ENCODE measurements at regions not wholly inside any gene's neighbourhood (a gene's known extent, or its start where the extent isn't known, plus 50 kb on each side); places are given as distances from the start of the nearest gene placed in this dataset.

DNA sequence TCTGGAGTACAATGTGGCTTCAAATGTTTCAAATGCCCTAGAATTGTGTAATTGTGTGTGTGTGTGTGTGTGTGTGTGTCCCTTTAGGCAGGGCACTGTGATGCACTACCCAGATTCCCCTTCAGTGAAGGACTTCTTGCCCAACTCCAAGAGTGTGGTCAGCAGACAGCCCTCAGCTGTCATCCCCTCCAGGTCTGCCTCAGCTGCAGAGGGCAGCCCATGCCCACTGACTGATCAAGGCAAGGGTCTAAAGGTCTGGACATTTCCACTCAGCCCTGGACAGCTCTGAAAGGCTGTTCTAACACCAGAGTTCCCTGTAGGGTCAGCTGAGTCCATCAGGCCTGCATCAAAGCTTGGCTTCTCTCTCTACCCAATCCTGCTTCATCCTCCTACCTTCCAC is 83.9 kb upstream of the USP9X start:
- Histone ChIP-seq H3K4me1 (no peaks in the 10 kb centered on the region), H3K36me3 (no peaks in the 10 kb centered on the region), H3K27ac (no peak overlapping the region), H3K27me3 (peaks cover 0 to 31% of the 10 kb centered on the region in 2 donors), H3K9me3 (no peaks in the 10 kb centered on the region), H3K4me3 (no peak overlapping the region)
- no peak for DNase-seq (ENCODE audit: low spot score in 2 of 2)
- intact Hi-C loops (cut with DNase I; ENCODE audit: low total_unique reads), result no loop called here
- TF ChIP-seq POLR2A (IDR thresholded peaks at IDR 0.05) (no peak), POLR2AphosphoS5 (IDR thresholded peaks at IDR 0.05) (no peak)
- TF ChIP-seq, protein P1, sequence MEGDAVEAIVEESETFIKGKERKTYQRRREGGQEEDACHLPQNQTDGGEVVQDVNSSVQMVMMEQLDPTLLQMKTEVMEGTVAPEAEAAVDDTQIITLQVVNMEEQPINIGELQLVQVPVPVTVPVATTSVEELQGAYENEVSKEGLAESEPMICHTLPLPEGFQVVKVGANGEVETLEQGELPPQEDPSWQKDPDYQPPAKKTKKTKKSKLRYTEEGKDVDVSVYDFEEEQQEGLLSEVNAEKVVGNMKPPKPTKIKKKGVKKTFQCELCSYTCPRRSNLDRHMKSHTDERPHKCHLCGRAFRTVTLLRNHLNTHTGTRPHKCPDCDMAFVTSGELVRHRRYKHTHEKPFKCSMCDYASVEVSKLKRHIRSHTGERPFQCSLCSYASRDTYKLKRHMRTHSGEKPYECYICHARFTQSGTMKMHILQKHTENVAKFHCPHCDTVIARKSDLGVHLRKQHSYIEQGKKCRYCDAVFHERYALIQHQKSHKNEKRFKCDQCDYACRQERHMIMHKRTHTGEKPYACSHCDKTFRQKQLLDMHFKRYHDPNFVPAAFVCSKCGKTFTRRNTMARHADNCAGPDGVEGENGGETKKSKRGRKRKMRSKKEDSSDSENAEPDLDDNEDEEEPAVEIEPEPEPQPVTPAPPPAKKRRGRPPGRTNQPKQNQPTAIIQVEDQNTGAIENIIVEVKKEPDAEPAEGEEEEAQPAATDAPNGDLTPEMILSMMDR (IDR thresholded peaks at IDR 0.05), result no peak

DNA sequence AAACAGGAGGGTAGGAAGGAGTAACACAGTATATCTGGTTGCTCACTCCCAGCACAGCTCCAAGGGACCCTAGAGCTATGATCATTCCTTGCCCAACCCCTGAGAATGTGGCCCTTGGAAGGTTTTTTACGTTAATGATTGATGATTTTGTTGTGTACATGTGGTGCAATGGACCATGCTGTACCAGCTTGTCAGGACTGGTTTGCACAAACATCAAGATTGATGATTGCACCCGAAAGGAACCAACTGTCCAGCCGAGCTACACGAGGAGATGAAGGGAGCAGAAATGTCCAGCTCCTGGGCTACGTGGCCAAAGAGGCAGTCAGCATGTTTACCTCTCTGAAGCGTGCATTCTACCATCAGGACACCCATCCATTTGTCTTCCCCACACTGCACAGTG is 83.2 kb upstream of the USP9X start:
- Histone ChIP-seq H3K9me3 (no peaks in the 10 kb centered on the region), H3K4me3 (no peak overlapping the region), H3K27ac (no peak overlapping the region), H3K27me3 (peaks cover 0 to 35% of the 10 kb centered on the region in 2 donors), H3K4me1 (no peaks in the 10 kb centered on the region), H3K36me3 (no peaks in the 10 kb centered on the region)
- TF ChIP-seq, protein P1 (IDR thresholded peaks at IDR 0.05), result no peak
- no peak for TF ChIP-seq POLR2AphosphoS5 (IDR thresholded peaks at IDR 0.05)
- TF ChIP-seq POLR2A (IDR thresholded peaks at IDR 0.05), result no peak
- DNase-seq (ENCODE audit: low spot score in 2 of 2), result no peak
- intact Hi-C loops (cut with DNase I; ENCODE audit: low total_unique reads), result no loop called here

DNA sequence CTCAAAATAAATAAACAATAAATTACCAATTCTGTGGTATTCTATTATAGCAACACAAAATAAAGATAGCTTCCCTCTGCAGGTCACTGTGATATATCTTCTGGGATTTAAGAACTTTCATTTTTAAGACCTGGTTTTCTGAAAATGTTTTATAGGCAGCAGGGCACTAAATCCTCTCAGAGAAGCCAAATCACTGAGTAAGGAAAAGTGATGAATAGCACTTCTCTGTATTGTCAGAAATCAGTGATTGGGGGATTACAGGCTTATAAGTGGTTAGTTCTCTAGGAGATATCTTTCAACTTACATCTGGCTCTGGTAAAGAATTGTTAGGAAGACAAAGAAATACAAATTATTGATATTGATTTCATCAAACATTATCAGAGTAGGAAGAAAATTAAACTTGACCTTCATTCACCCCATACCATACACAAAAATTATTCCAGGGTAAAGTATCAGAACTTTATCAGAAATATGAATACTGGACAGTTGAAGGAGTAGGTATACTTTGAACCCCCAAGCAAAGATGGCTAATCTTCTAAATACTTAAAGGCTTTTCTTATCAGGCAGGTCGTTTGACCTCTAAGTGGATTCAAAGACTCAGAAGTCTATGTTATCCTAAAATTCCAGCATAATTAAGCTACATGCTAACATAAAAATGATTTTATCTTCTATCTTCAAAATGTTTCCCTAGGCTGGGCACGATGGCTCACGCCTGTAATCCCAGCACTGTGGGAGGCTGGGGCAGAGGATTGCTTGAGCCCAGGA is 81.6 kb upstream of the USP9X start:
- no peak for DNase-seq (ENCODE audit: low spot score in 2 of 2)
- Histone ChIP-seq H3K27ac (no peak overlapping the region), H3K4me1 (no peaks in the 10 kb centered on the region), H3K4me3 (no peak overlapping the region), H3K36me3 (no peaks in the 10 kb centered on the region), H3K27me3 (peaks cover 0 to 40% of the 10 kb centered on the region in 2 donors), H3K9me3 (no peaks in the 10 kb centered on the region)
- intact Hi-C loops (cut with DNase I; ENCODE audit: low total_unique reads), result no loop called here
- no peak for TF ChIP-seq POLR2AphosphoS5 (IDR thresholded peaks at IDR 0.05)
- no peak for TF ChIP-seq POLR2A (IDR thresholded peaks at IDR 0.05)
- TF ChIP-seq, protein P1 (IDR thresholded peaks at IDR 0.05), result no peak

DNA sequence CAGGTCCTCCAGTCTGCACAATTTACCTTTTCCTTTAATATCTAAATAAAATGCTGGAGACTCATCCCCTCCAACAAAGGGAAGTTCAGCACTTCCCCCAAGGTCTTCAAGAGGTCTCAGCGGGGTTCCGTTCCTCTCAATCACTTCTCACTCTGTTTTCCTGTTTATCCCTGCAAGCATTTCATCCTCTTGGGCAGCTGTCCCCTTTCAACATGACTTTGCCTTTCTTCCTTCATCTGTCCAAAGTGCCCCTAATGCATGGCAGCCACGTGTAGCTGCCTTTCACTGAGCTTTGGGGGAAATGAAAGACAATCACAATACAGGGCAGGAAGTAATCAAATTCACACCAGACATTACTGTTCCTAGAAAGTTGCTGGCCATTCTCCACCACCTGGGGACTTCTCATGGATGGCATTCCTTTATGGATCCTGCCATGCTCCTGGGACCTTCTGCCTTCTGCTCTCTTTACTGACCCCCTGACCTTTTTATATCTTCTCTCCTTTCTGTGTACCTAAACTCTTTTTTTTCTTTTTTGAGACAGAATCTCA is 79.7 kb upstream of the USP9X start:
- intact Hi-C loops (cut with DNase I; ENCODE audit: low total_unique reads), result no loop called here
- peaks cover 0 to 50% of the 10 kb centered on the region in 2 donors for H3K27me3 ChIP-seq

More for the DNA sequence above, 79.7 kb upstream of the USP9X start:
- Histone ChIP-seq H3K27ac (no peak overlapping the region), H3K9me3 (no peaks in the 10 kb centered on the region), H3K4me1 (no peaks in the 10 kb centered on the region), H3K36me3 (no peaks in the 10 kb centered on the region), H3K4me3 (no peak overlapping the region)
- TF ChIP-seq POLR2A (IDR thresholded peaks at IDR 0.05) (no peak), POLR2AphosphoS5 (IDR thresholded peaks at IDR 0.05) (no peak)
- TF ChIP-seq, protein P1 (IDR thresholded peaks at IDR 0.05), result no peak
- no peak for DNase-seq (ENCODE audit: low spot score in 2 of 2)

Data from breast epithelium (tissue), 4 donors.